AG04450 (cell line): ENCODE measurements at regions not wholly inside any gene's neighbourhood (a gene's known extent, or its start where the extent isn't known, plus 50 kb on each side); places are given as distances from the start of the nearest gene placed in this dataset.
"Not testable (repeated sequence)": the region's sequence is repeated elsewhere in the genome, so short reads cannot be mapped to it uniquely, and the experiment has no call there.

Source experiments
- CTCF ChIA-PET: fragments of 300-600, 350-600 bp; formaldehyde crosslinking; extraction: SDS; loops from one replicate; lab custom pipeline; 2022; ENCODE audit warnings: antibody characterized with exemption, inconsistent platforms; lab: Charles Lee
- POLR2A ChIA-PET: fragments of 350-600 bp; formaldehyde crosslinking; extraction: SDS; loops from one replicate; lab custom pipeline; 2021; ENCODE audit warnings: antibody characterized with exemption, inconsistent platforms; lab: Yijun Ruan, JAX
- DNase-seq: peaks from one replicate; pipeline ENCODE4 v3.0.0-alpha.2; 2011; ENCODE audit warnings: low read depth, low spot score
- H3K27ac ChIP-seq: one replicate; pipeline ENCODE4 v1.5.1; 2012; ENCODE audit warnings: low read depth, low read length, control low read depth
- H3K27me3 ChIP-seq: one replicate; pipeline ENCODE4 v1.6.0; 2012; ENCODE audit warnings: low read length; ENCODE audit not compliant: control insufficient read depth, insufficient read depth
- H3K4me3 ChIP-seq: 2 replicates; pipeline ENCODE4 v1.5.1; 2011; ENCODE audit warnings: mild to moderate bottlenecking, low read depth, low read length, control low read depth
- H3K9me3 ChIP-seq: 2 replicates; pipeline ENCODE4 v1.5.1; 2012; ENCODE audit warnings: low read length; ENCODE audit not compliant: control insufficient read depth, insufficient read depth
- TF ChIP-seq, protein P1 (sequence below): IDR thresholded peaks from 2 replicates; pipeline ENCODE4 v1.5.1; 2011; ENCODE audit warnings: low read depth, low read length, control low read depth, inconsistent platforms

- H3K4me3 ChIP-seq, result no peak overlapping the region
- no peaks in the 10 kb centered on the region for H3K27me3 ChIP-seq
- no peak for DNase-seq
- TF ChIP-seq, protein P1, sequence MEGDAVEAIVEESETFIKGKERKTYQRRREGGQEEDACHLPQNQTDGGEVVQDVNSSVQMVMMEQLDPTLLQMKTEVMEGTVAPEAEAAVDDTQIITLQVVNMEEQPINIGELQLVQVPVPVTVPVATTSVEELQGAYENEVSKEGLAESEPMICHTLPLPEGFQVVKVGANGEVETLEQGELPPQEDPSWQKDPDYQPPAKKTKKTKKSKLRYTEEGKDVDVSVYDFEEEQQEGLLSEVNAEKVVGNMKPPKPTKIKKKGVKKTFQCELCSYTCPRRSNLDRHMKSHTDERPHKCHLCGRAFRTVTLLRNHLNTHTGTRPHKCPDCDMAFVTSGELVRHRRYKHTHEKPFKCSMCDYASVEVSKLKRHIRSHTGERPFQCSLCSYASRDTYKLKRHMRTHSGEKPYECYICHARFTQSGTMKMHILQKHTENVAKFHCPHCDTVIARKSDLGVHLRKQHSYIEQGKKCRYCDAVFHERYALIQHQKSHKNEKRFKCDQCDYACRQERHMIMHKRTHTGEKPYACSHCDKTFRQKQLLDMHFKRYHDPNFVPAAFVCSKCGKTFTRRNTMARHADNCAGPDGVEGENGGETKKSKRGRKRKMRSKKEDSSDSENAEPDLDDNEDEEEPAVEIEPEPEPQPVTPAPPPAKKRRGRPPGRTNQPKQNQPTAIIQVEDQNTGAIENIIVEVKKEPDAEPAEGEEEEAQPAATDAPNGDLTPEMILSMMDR, result no peak
- CTCF ChIA-PET, result no interaction called here
- H3K9me3 ChIP-seq, result no peaks in the 10 kb centered on the region
- no peak overlapping the region for H3K27ac ChIP-seq
- POLR2A ChIA-PET, result no interaction called here
Observed at GRCh38 chr6:14569394-14569793, 451.8 kb downstream of the CD83 start.

DNA sequence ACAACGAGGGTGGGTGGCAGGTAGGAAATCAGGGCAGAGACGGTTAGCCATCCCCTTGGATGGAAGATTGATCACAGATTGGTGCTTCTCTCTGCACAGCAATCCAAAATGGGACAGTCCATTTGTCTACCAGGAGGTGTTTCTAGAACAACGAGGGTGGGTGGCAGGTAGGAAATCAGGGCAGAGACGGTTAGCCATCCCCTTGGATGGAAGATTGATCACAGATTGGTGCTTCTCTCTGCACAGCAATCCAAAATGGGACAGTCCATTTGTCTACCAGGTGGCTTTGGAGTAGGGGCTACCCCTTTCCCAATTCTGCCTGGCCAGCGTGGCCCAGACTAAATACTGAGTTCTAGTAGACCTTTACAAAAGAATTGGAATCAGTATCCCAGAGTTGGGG, 452.3 kb downstream of the CD83 start:
- POLR2A ChIA-PET, H3K4me3 ChIP-seq, H3K27me3 ChIP-seq, CTCF ChIA-PET, DNase-seq, H3K27ac ChIP-seq, H3K9me3 ChIP-seq: not testable (repeated sequence)

- Histone ChIP-seq H3K27me3 (no peaks in the 10 kb centered on the region), H3K27ac (no peak overlapping the region), H3K9me3 (no peaks in the 10 kb centered on the region), H3K4me3 (no peak overlapping the region)
- CTCF ChIA-PET, result no interaction called here
- DNase-seq, result no peak
- TF ChIP-seq, protein P1, result no peak
- POLR2A ChIA-PET, result no interaction called here
Observed at GRCh38 chr6:14571001-14571400, 453.4 kb downstream of the CD83 start.

- POLR2A ChIA-PET, result no interaction called here
- CTCF ChIA-PET, result no interaction called here
- no peaks in the 10 kb centered on the region for H3K27me3 ChIP-seq
- H3K9me3 ChIP-seq, result no peaks in the 10 kb centered on the region
- no peak overlapping the region for H3K4me3 ChIP-seq
- no peak overlapping the region for H3K27ac ChIP-seq
- DNase-seq, result no peak
- TF ChIP-seq, protein P1, result no peak
Observed at GRCh38 chr6:14571746-14572145, 454.2 kb downstream of the CD83 start.

DNA sequence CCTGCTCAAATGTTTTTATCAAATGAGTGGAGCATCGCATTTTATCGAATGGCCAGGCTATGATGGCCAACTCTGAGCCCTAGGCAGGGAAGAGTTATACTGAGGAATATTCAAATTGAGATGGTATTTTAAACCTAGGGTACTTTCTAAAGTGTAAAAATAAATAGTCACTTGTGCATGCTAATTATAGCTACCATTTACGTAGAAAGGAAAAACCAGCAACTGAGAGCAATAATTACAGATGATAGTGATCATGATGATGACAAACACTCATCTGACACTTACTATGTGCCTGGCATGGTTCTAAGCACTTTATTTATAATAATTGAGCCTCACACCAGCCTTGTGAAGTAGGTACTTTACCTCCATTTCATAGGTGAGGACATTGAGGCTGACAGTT, 455.7 kb downstream of the CD83 start:
- POLR2A ChIA-PET, result no interaction called here

More for the DNA sequence above, 455.7 kb downstream of the CD83 start:
- TF ChIP-seq, protein P1, result no peak
- CTCF ChIA-PET, result no interaction called here
- Histone ChIP-seq H3K4me3 (no peak overlapping the region), H3K27me3 (no peaks in the 10 kb centered on the region), H3K9me3 (no peaks in the 10 kb centered on the region), H3K27ac (no peak overlapping the region)
- DNase-seq, result no peak
